ENCODE measurements at regions not wholly inside any gene's neighbourhood (a gene's known extent, or its start where the extent isn't known, plus 50 kb on each side); places are given as distances from the start of the nearest gene placed in this dataset.

DNA sequence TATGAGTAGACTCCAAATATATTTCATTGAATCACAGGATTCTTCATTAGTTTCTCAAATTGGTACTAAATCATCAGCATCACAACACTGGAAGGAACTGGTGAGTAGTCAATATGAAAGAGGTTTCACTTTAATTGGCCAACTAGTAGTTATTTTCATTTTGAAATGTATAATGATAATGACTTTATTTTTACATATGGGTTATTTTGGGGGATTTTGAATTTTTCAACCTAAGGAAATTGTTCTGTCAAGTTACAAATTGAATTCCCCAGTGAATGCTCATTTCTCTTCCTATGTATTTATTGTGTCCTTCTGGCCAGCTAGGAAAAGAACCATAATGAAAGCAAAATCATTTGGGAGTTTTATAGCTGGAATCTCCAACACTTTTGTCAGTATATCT, 174.2 kb upstream of the ATP2B1 start:
- Histone ChIP-seq H3K4me1 (ENCODE audit: insufficient read depth) (no peaks in the 10 kb centered on the region), H3K36me3 (ENCODE audit: insufficient read depth) (no peaks in the 10 kb centered on the region), H3K4me3 (ENCODE audit: low read depth, low read length) (no peak overlapping the region), H3K27ac (ENCODE audit: low read depth) (no peak overlapping the region)
- DNase-seq (ENCODE audit: extremely low spot score) = no peak

DNA sequence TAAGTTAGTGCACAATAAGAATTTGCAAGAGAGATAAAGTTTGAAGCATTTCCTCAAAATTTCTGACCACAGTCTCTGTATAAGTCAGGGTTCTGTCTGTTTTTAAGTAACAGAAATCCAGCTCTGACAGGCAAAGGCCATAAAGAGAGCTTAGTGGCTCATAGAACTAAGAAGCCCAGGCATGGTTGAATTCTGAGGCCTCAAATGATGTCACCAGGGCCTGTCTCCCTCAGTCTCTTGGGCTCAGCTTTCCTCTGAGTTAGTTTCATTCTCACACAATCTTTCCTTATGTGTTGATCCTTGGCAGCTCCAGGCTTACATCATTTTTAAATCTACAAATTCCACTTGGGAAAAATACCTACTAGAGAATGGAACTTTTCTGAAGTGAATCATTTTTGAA, 173.4 kb upstream of the ATP2B1 start:
- H3K4me3 ChIP-seq (ENCODE audit: low read depth, low read length) = no peak overlapping the region
- no peak for DNase-seq (ENCODE audit: extremely low spot score)
- no peaks in the 10 kb centered on the region for H3K4me1 ChIP-seq (ENCODE audit: insufficient read depth)
- no peaks in the 10 kb centered on the region for H3K36me3 ChIP-seq (ENCODE audit: insufficient read depth)
- H3K27ac ChIP-seq (ENCODE audit: low read depth) = no peak overlapping the region

DNA sequence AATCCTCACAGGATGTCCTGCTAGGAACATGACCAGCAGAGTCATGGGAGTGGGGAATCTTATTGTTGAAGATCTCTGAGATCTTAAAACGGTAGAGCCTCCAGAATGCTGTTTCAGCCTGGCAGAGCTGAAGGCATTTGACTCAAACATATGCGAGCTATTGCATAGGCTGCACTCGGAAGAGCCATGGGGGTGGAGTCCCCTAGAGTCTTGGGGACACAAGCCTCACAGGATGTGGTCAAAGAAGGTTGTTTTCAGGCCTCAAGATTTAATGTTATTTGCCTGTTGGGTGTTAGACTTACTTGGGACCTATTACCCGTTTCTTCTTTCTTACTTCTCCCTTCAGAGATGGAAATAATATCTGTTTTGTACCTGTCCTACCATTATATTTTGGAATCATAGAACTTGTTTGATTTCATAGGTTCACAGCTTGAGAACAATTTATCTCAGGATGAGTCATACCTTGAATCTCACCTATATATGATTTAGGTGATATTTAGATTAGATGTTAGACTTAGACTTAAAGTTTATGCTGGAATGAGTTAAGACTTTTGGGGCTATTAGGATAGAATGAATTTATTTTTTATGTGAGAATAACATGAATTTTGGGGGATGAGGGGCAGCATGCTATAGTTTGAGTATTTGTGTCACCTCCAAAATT, 172.2 kb upstream of the ATP2B1 start:
- no peak for DNase-seq (ENCODE audit: extremely low spot score)
- Histone ChIP-seq H3K4me1 (ENCODE audit: insufficient read depth) (no peaks in the 10 kb centered on the region), H3K36me3 (ENCODE audit: insufficient read depth) (no peaks in the 10 kb centered on the region), H3K27ac (ENCODE audit: low read depth) (no peak overlapping the region), H3K4me3 (ENCODE audit: low read depth, low read length) (no peak overlapping the region)
- 74% methylated on average over 4 of the region's 4 CpGs for WGBS

DNA sequence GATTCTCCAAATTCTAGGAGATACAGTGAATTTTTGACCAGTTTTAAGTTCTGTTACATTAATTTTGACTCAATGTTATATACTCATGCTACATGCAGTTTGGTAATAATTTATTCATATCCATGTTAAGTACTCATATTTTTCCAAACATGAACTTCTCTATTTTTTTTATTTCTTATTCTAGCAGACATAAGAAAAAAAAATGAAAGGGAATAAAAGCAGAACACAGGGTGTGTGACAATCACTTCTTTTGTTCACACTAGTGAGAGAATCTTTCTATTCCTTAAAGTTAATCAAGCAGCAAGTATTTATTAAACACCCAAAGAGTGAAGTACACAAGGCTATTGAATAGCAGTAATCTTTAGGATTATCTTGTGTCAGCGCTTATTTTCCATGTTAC, 171.1 kb upstream of the ATP2B1 start:
- H3K36me3 ChIP-seq (ENCODE audit: insufficient read depth) = no peaks in the 10 kb centered on the region
- H3K4me1 ChIP-seq (ENCODE audit: insufficient read depth) = no peaks in the 10 kb centered on the region
- no peak overlapping the region for H3K4me3 ChIP-seq (ENCODE audit: low read depth, low read length)
- H3K27ac ChIP-seq (ENCODE audit: low read depth) = no peak overlapping the region
- 87% methylated on average over 1 of the region's 1 CpG for WGBS
- DNase-seq (ENCODE audit: extremely low spot score) = no peak

DNA sequence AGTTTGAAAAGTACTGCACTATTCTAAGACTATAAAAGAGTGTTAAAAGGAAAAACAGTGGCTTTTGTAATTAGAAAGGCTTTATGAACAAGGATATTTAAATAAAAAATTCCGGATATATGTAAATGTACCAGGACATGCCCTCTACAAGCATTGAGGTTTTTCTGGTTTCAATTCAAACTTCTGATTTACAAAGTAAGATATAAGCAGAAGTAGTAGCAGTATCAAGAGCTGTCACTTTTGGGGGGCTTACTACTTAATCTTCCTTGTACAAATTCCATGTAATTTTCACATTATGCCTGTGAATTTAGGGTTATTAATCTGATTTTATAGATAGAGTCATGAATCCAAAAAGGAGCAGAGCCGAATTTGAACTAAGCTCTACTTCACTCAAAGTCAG, 170.3 kb upstream of the ATP2B1 start:
- Histone ChIP-seq H3K4me1 (ENCODE audit: insufficient read depth) (no peaks in the 10 kb centered on the region), H3K4me3 (ENCODE audit: low read depth, low read length) (no peak overlapping the region), H3K36me3 (ENCODE audit: insufficient read depth) (no peaks in the 10 kb centered on the region), H3K27ac (ENCODE audit: low read depth) (no peak overlapping the region)
- 69% methylated on average over 2 of the region's 2 CpGs for WGBS
- no peak for DNase-seq (ENCODE audit: extremely low spot score)

DNA sequence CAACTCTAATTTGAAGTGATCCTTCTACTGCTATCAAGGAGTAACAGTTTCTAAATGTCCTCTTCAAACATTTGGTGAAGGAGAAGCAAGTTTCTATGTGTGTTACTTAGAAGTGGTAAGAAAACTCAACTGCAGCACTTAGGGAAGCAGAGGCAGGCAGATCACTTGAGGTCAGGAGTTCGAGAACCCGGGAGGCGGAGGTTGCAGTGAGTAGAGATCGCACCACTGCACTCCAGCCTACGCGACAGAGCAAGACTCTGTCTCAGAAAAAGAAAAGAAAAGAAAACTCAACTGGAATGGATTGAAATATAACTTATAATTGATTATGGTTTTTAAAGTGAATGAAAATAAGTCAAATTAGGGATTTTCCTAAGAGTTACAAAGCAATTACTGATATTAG, 169.7 kb upstream of the ATP2B1 start:
- WGBS = 88% methylated on average over 6 of the region's 6 CpGs
- Histone ChIP-seq H3K36me3 (ENCODE audit: insufficient read depth) (no peaks in the 10 kb centered on the region), H3K4me1 (ENCODE audit: insufficient read depth) (no peaks in the 10 kb centered on the region), H3K4me3 (ENCODE audit: low read depth, low read length) (no peak overlapping the region), H3K27ac (ENCODE audit: low read depth) (no peak overlapping the region)
- DNase-seq (ENCODE audit: extremely low spot score) = no peak

DNA sequence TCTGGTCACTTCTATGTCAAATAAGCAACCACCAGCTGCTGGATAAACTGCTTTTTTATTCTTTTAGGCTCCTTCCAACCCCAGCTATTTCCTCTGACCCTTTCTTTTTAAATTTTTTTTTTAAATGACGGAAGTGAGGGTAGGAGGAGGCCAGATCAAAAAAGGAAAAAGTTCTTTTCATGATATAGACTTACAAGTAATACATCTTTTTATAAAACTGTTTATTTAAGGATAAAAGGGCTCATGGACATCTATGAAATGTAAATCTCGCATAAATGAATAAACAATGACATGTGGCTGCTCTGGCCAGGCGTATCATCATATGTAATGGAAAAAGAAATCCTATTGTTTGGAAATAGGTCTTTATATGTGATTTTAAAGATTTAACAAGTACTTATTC, 169.0 kb upstream of the ATP2B1 start:
- WGBS = 71% methylated on average over 3 of the region's 3 CpGs
- H3K4me1 ChIP-seq (ENCODE audit: insufficient read depth) = no peaks in the 10 kb centered on the region
- DNase-seq (ENCODE audit: extremely low spot score) = no peak

DNA sequence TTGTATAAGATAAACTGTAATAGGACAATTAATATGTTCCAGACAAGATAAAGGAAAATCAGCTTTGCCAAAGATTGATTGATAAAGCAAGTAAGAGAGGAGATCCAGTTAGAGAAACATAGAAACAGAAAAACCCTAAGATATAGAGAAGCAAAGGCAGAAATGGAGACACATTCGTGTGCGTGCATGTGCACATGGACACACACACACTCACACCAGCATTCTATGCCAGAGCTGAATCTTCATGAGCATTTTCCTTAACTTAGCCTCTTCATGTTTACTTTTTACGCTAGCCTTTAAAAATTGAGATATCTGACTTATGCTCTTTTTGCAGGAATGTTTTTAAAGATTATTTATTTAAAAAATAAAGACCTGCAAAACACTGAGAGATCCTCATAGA, 168.5 kb upstream of the ATP2B1 start:
- no peak overlapping the region for H3K4me3 ChIP-seq (ENCODE audit: low read depth, low read length)
- H3K4me1 ChIP-seq (ENCODE audit: insufficient read depth) = no peaks in the 10 kb centered on the region
- WGBS = 75% methylated on average over 3 of the region's 3 CpGs
- no peak overlapping the region for H3K27ac ChIP-seq (ENCODE audit: low read depth)
- DNase-seq (ENCODE audit: extremely low spot score) = no peak
- no peaks in the 10 kb centered on the region for H3K36me3 ChIP-seq (ENCODE audit: insufficient read depth)

More for the DNA sequence above, 169.0 kb upstream of the ATP2B1 start:
- H3K4me3 ChIP-seq (ENCODE audit: low read depth, low read length) = no peak overlapping the region
- no peak overlapping the region for H3K27ac ChIP-seq (ENCODE audit: low read depth)
- no peaks in the 10 kb centered on the region for H3K36me3 ChIP-seq (ENCODE audit: insufficient read depth)

DNA sequence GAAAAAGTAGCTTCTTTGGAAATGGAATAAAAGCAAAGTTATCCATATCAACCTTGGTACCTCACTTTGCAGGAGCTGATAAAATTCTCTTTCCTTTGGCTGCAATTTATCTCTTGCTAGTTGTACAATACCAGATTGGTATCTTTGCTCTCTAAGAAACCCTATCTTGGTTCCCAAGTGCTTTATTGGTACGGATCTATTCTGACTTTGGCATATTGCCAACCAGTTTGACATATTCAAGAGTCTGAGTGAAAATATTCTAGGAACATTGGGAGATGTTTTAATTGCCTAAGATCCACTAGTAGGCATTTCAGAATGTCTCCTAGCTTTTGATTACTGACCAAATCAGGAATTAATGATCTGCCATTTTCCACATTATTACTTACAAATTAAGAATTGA, 167.2 kb upstream of the ATP2B1 start:
- no peaks in the 10 kb centered on the region for H3K4me1 ChIP-seq (ENCODE audit: insufficient read depth)
- H3K36me3 ChIP-seq (ENCODE audit: insufficient read depth) = no peaks in the 10 kb centered on the region
- H3K4me3 ChIP-seq (ENCODE audit: low read depth, low read length) = no peak overlapping the region
- 48% methylated on average over 1 of the region's 1 CpG for WGBS
- no peak for DNase-seq (ENCODE audit: extremely low spot score)
- H3K27ac ChIP-seq (ENCODE audit: low read depth) = no peak overlapping the region

DNA sequence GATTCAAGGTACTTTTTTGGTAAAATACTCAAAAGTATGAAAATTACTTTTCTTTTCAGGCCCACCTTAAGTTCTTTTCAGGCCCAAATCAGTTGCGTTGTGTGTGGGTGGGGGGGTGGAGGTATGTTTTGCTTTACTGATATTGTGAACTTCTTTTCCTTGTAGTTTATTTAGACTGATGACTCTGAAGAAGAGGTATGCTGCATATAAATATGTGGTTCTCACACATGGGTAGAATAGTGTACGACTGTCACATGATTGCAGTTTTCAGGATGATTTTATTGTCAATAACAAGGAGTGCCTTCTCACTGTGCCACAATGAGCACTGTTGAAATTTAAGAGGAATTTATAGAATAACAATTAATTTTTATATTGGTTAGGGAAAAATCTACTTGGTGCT, 166.6 kb upstream of the ATP2B1 start:
- Histone ChIP-seq H3K4me1 (ENCODE audit: insufficient read depth) (no peaks in the 10 kb centered on the region), H3K36me3 (ENCODE audit: insufficient read depth) (no peaks in the 10 kb centered on the region), H3K4me3 (ENCODE audit: low read depth, low read length) (no peak overlapping the region), H3K27ac (ENCODE audit: low read depth) (no peak overlapping the region)
- DNase-seq (ENCODE audit: extremely low spot score) = no peak
- 81% methylated on average over 2 of the region's 2 CpGs for WGBS

DNA sequence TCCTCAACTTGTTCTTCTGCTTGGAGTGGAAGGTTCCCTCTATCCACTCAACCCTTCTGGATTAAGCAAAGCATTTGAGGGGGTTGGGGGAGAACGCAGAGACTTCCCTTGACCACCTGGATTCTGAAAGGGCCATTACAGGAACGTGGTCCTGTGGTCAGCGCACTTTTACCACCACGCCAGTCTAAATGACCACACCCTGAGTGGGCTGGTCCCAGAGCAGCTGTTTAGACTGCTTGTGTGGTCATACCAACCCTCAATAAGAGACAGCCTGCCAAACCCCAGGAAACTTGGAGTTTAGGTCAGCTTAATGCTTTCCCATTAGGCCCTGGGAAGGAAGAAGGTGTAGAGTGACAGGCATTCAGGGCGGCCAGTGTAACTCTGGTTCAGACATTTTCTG, 165.5 kb upstream of the ATP2B1 start:
- H3K4me3 ChIP-seq (ENCODE audit: low read depth, low read length) = no peak overlapping the region
- no peaks in the 10 kb centered on the region for H3K36me3 ChIP-seq (ENCODE audit: insufficient read depth)
- H3K4me1 ChIP-seq (ENCODE audit: insufficient read depth) = no peaks in the 10 kb centered on the region
- WGBS = 77% methylated on average over 5 of the region's 5 CpGs
- no peak overlapping the region for H3K27ac ChIP-seq (ENCODE audit: low read depth)
- no peak for DNase-seq (ENCODE audit: extremely low spot score)

DNA sequence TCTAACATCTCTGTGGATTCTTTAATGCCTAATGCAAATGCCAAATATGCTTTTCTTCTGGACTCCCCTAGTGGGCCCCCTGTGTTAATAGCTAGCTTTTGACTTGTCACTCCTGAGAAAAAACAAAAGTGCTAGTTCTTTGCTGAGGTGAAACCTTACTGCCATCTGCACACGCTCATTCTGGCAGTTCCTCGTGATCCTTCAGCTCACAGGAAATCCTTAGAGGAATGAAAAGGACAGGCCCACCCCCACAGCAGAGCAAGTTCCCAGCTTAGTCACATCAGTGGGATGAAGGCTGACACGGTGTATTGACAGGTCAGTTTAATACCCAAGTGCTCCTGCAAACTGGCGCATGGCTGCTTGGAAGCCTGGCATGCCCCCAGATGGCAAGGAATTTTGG, 165.1 kb upstream of the ATP2B1 start:
- no peak overlapping the region for H3K4me3 ChIP-seq (ENCODE audit: low read depth, low read length)
- 54% methylated on average over 4 of the region's 4 CpGs for WGBS

DNA sequence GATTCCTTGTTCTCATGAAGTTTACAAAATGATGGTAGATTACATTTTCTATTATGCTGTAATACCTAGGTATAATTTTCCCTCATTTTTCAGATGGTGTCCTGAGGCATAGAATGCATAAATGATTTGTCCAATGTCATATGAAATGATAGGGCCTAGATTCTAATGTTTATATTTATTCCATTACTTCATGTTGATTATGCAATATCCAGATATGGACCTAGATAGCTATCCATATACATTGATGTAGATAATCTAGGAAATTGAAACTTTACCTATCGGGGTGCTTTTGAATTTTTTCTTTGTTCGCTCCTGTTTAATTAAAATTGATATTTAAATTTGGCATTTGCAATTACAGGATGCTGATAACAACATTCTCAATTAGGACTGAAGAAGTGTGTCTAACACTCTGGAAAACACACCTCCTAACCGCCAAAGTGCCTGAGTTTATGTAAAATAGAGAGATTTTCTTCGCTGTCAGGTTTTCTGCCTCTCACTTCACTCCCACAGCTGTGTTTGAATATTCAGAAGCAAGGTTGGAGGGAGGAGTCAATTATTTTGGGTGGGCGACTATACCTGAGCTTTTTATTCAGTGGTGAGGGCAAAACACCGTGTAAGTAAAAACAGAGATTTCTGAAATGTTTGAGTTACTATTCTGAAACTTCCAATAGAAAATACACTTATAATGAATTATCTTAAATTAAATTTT, 164.4 kb upstream of the ATP2B1 start:
- H3K36me3 ChIP-seq (ENCODE audit: insufficient read depth) = no peaks in the 10 kb centered on the region
- no peak overlapping the region for H3K4me3 ChIP-seq (ENCODE audit: low read depth, low read length)
- no peak for DNase-seq (ENCODE audit: extremely low spot score)
- no peaks in the 10 kb centered on the region for H3K4me1 ChIP-seq (ENCODE audit: insufficient read depth)
- H3K27ac ChIP-seq (ENCODE audit: low read depth) = no peak overlapping the region
- WGBS = 97% methylated on average over 6 of the region's 6 CpGs

More for the DNA sequence above, 165.1 kb upstream of the ATP2B1 start:
- H3K4me1 ChIP-seq (ENCODE audit: insufficient read depth) = no peaks in the 10 kb centered on the region
- no peaks in the 10 kb centered on the region for H3K36me3 ChIP-seq (ENCODE audit: insufficient read depth)
- DNase-seq (ENCODE audit: extremely low spot score) = no peak
- no peak overlapping the region for H3K27ac ChIP-seq (ENCODE audit: low read depth)

DNA sequence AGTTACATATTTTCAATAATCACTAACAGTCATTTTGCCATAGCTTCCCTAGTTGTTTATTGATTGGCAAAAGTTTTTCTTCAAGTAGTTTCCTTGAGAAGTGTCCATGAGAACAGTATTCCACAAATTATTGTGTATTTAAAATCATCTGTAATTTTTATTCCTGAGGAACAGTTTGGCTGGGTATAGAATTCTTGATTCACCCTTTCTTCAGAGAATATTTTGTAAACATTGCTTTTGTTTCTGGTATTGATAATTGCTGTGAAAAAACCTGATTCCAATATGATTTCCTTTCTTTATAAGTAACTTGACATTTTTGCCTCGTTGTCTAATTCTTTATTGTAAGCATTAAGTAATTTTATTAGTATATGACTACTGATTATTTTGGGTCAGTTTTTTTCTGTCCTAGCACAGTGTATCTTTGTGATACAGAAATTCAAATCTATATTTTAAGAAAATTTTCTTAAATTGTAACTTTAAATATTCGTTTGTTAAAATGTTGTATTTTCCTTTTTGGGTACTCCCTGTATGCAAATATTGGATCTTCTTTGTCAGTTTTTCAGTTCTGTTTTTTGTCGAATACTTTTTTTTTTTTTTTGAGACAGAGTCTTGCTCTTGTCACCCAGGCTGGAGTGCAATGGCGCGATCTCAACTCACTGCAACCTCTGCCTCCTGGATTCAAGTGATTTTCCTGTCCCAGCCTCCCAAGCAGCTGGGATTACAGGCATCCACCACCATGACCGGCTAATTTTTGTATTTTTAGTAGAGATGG, 162.0 kb upstream of the ATP2B1 start:
- 91% methylated on average over 6 of the region's 6 CpGs for WGBS
- no peak overlapping the region for H3K27ac ChIP-seq (ENCODE audit: low read depth)
- no peak overlapping the region for H3K4me3 ChIP-seq (ENCODE audit: low read depth, low read length)
- no peaks in the 10 kb centered on the region for H3K4me1 ChIP-seq (ENCODE audit: insufficient read depth)
- DNase-seq (ENCODE audit: extremely low spot score) = no peak
- no peaks in the 10 kb centered on the region for H3K36me3 ChIP-seq (ENCODE audit: insufficient read depth)
